GM12874 (cell line): ENCODE measurements at regions not wholly inside any gene's neighbourhood (a gene's known extent, or its start where the extent isn't known, plus 50 kb on each side); places are given as distances from the start of the nearest gene placed in this dataset.

Experiments
- CTCF ChIP-seq: IDR thresholded peaks from 2 replicates; pipeline ENCODE4 v1.5.1; 2011; ENCODE audit warnings: low read depth, mild to moderate bottlenecking, control low read depth, low read length, moderate library complexity; ENCODE audit not compliant: insufficient read depth

GRCh38 chr2:48202863-48203642 is 111.4 kb upstream of the FOXN2 start:
- TF ChIP-seq CTCF = no peak

GRCh38 chr2:48203668-48204067 is 110.8 kb upstream of the FOXN2 start:
- TF ChIP-seq CTCF = no peak

- TF ChIP-seq CTCF = no peak
These were observed 109.7 kb upstream of the FOXN2 start for GRCh38 chr2:48204750-48205136.

GRCh38 chr2:48205137-48205798 is 109.2 kb upstream of the FOXN2 start:
- TF ChIP-seq CTCF = peak; percentile 37

- TF ChIP-seq CTCF = no peak
These were observed 107.3 kb upstream of the FOXN2 start for GRCh38 chr2:48207201-48207641.

- TF ChIP-seq CTCF = no peak
These were observed 106.6 kb upstream of the FOXN2 start for GRCh38 chr2:48207851-48208250.

- TF ChIP-seq CTCF = no peak
These were observed 105.1 kb upstream of the FOXN2 start for GRCh38 chr2:48209214-48209885.
